CD4-positive, alpha-beta T cell treated with Interleukin-15 for 1 hour (primary cell): ENCODE measurements at regions not wholly inside any gene's neighbourhood (a gene's known extent, or its start where the extent isn't known, plus 50 kb on each side); places are given as distances from the start of the nearest gene placed in this dataset.
"Not testable (repeated sequence)": the region's sequence is repeated elsewhere in the genome, so short reads cannot be mapped to it uniquely, and the experiment has no call there.

ENCODE experiments used
- DNase-seq: peaks from one replicate; pipeline ENCODE4 v3.0.0-alpha.2; 2020

DNA sequence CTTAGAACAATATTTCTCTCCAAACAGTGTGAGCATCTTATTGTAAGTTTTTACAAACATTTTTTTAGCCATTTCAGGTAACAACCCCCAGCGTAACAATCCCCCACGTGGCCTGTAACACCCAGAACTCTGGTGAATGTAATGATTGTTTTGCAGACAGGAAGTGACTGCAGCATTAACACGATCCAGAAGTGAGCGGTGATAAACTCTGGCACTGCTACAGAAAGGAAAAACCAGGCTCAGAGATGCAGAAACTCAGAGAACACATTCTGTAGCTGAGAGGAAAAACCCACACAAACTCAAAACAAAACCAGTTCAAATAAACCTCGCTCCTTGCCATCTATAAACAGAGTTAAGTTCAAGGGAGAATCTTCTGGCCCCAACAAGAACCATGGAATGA lies 285.7 kb downstream of the FGFR2 start:
- DNase-seq, result no peak

DNA sequence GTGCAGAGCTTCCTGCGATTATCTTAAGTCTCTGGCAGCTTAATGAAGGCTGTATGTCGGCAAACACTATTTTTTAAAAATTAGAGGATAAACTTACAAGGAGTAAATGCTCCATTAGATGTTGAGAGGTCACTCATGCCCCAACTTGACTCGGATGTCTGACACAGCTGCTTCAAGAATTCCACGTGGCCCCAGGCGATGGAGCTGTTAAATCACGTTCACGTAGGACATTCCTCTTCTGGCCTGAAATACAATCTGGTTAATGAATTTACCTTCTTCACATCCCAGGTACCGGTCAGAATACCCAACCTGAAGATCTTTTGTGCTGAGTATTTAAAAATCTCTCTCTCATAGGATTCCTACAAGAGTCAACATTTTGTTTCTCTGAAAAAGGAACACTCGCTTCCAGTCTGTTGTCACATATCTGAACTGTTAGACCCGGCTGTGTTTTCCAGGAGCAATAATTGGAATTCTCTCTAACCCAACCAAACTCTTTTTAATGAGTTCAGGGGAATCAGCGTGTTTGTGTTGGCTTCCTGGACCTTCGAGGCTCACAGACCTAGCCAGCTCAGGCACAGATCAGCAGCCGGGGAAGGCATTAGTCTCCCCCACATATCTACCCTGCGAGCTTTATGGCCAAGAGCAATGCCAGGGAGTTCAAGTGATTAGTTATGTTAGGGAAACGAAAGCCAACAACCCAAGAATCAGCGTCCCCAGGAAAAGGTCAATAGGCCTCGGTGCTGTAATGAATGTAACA lies 284.9 kb downstream of the FGFR2 start:
- no peak for DNase-seq

DNA sequence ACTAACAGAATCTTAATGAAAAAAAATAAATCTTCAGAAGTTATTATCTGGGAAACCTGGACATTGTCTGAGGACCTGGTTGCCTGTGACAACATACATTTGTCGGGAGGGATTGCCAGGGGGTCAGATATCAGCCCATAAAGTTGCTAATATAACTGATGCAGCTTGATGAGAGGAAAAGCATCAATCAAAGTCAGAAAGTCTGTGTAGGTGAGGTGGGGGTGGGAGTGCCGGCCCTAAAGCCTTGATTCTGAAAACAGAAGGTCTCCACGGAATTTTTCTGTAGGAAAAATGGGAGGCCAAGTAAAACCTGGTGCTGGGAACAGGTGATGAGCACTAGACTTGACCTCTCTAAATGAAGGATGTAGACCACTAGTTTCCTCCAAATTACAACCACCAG lies 281.8 kb downstream of the FGFR2 start:
- DNase-seq, result no peak

DNA sequence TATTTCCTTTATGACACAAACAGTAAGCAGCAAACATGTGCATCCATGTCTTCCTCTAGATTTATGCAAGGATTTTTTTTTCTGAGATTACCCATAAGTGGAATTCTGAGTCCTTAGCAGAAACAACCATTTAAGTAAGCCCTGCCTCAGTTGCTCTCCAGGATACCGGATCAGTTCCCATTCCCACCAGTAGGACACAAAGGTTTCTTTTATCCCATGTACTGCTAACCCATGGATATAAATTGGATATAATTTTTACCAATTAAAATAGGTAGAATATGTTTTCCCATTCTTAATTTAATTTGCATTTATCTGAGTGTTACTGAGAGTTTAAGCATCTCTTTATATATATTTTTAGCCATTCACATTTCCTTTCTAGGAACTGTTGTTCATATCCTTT lies 280.9 kb downstream of the FGFR2 start:
- no peak for DNase-seq

DNA sequence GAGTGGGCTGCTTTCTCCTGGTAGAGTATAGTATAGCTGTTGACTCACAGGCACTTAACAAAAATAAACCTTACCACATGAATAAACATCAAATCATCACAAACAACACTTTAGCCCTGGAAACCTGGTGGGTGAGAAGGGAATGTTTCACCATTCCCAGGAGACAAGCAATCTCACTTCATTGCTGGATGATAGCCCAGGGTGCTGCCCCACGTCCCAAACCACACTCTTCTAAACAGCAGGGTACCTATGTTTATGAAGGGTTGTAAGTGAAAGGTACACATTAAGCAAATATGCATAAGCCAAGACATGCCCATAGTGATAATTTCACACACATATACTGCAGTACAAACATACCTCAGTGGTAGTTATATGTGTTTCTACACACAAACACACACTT lies 276.2 kb downstream of the FGFR2 start:
- no peak for DNase-seq

DNA sequence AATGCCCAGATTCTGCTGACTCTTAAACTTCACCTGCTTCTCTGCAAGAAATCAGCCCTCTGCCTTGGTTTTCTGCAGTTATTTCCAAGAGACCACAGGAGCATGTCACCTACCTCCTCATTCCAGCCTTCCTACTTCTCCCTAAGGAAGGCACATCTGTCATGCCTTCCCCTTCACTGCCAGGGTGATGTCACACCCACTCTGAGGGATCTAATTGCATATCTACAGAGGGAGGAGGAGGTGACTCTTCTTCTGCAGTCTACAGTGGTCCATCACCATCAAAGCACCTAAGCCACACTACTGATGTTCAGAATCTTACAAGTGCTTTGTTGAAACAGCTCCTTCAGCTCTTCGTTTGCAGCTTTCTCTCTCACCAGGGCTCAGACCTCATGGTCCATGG lies 275.5 kb downstream of the FGFR2 start:
- no peak for DNase-seq

DNA sequence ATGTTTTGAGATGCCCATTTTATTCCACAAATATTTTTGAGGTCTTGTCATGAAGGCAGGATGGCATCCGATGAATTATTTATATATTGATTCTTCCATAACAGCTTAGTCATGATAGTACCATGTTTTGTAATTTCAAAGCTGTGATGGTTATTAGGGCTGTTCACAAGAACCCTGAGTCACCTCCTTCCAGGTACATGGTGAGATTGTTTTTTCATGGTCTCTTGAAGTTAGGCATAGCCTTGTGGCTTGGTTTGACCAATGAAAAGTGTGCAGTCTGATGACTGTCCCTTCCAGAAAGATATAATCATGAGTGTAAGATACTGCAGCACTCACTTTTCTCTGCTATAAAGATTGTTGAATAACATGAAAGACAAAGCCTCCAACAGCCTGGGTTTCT lies 274.8 kb downstream of the FGFR2 start:
- DNase-seq, result no peak

DNA sequence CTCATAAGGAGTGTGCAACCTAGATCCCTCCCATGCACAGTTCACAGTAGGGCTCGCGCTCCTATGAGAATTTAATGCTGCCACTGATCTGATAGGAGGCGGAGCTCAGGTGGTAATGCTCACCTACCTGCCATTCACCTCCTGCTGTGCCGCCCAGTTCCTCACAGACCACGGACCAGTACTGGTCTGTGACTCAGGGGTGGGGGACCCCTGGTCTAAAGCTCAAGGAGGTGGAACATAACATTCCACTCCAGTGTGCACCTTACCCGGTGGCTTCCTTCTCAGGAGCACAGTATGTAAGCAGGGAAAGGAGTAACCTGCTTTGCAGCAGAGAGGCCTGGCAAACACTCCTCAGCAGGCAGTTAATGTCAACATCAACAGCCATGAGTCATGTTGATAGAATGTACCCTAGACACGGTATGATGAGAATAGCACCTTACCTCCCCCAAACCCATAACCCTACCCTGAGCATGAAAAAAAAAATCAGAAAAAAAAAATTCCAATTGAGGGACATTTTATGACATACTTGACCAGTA lies 273.5 kb downstream of the FGFR2 start:
- DNase-seq, result no peak

DNA sequence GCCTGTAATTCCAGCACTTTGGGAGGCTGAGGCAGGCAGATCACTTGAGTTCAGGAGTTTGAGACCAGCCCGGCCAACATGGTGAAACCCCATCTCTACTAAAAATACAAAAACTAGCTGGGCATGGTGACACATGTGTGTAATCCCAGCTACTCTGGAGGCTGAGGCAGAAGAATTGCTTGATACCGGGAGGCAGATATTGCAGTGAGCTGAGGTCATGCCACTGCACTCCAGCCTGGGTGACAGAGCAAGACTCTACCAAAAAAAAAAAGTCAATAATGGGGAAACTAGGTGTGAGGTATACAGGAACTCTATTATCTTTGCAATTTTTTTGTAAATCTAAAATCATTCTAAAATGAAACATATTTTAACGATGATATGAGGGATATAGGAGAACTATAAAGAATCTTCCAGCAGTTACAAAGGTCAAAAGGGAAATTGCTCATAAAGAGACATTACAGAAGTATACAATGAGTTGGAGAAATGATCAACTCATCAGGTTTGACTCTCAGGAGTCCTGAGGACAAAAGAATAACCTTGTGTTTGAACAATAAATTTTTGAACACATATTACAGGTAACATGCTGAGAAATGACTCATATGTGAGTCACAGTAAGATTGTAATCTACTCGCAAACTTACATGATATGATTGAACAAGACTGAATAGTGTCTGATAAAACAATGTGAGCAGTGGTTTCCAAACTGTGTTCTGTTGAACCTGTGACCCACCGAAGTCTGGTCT lies 272.6 kb downstream of the FGFR2 start:
- no peak for DNase-seq

DNA sequence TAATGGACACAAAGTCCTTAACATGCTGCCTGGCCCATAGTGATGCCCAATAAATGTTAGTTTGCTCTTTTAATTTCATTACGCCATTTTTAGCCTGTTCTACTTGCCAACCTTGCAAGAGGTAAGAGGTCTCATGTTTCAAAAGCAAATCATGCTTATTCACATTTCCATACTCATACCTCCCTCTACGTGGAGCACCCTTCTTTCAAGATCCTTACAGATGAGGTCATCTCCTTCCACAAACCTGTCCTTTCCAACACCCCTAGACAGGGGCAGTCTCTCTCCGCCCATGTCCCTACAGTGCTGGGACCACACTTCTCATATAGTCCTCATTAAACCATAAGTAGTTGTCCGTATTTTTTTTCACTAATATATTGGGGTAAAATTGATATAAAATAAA lies 271.3 kb downstream of the FGFR2 start:
- DNase-seq, result no peak

DNA sequence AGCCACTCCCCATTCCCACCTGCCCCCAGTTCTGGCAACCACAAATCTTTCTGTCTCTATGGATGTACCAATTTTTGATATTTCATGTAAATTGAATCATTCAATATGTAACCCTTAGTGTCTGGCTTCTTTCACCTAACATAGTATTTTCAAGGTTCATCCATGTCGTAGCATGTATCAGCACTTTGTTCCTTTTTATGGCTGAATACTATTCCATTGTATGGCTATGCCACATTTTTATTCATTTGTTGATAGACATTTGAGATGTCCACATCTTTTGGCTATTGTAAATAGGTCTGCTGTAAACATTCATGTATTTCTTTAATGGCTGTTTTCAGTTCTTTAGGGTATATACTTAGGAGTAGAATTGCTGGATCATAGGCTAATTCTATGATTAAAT lies 270.5 kb downstream of the FGFR2 start:
- no peak for DNase-seq

DNA sequence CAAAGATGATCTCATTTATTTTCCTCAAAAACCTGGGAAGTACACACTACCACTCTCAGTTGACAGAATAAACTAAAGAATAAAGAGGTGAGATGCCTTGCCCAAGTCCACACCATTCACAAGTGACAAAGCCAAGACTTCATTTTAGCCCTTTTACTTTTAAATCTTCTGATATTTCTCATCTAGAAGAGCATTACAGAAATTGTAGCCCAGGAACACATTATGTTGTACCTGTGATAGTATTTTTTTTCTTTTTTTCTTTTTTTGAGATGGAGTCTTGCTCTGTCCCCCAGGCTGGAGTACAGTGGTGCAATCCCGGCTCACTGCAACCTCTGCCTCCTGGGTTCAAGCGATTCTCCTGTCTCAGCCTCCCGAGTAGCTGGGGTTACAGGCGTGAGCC lies 268.6 kb downstream of the FGFR2 start:
- DNase-seq, result not testable (repeated sequence)

DNA sequence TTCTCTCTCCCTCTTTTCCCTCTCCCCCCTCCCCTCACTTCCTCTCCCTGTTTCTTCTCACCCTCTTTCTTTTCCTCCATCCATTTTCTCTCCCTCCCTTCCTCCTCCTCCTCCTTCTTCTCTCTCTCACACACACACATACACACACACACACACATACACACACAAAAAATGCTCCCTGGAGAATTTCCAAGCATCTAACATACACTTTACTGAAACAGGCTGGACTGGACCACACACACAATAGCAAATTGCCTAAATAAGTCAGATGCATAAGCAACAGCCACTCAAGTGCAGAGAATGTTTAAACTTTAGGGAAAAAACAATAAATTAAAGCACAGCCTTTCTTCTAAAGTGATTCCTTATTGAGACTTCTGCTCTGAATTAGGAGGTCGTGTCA lies 267.7 kb downstream of the FGFR2 start:
- no peak for DNase-seq

DNA sequence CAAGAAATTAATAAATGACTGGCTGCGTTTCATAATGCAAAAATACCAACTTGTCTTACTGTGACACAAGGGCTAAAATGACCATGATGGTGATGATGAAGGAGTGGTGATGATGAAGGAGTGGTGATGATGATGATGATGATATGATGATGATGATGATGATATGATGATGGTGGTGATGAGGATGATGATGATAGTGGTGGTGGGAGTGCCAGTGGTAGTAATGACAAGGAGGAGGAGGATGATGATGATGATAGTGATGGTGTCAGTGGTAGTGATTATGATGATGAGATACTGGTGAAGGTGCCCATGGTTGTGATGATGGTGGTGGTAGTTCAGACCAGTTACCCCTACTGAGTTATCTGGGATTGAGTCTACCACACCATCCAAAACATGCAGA lies 265.9 kb downstream of the FGFR2 start:
- no peak for DNase-seq

DNA sequence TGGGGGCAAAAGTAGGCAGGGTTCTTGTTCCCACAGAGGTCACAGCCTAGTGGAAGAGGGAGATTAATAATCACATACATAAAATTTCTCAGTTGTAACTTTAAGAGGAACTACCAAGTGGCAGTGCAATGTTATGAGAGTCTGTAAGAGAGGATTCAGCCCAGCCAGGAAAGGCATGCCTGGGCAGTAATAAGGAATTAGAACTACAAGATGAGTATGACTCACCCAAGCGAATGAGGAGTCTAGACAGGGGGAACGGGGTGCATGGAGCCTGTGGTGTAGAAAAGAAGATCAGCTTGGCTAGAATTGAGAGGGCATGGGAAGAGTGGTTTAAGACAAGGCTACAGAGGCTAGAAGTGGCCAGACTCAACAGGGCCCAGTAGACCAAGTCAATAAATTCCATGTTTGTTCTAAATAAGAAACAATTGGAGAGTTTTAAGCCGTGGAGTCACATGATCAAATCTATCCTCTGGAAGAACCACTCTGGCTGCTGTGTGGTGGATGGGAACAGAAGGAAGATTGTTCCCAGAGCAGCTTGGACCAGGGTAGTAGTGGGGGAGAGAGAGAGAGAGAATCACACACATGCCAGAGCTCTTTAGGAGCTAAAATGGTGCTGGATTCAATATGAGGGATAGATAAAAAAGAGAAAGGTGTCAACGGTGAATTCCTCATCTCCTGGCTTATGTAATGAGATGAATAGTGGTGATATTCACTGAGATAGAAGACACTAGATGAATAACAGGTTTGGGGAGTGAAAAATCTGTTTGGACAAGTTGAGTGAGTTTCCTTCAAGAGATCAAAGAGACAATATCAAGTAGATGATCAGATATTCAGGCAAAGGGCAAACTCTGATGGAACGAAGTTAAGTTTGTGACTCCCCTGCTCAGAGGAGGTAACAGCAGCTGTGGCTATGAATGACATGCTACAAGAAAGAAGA lies 265.1 kb downstream of the FGFR2 start:
- no peak for DNase-seq

DNA sequence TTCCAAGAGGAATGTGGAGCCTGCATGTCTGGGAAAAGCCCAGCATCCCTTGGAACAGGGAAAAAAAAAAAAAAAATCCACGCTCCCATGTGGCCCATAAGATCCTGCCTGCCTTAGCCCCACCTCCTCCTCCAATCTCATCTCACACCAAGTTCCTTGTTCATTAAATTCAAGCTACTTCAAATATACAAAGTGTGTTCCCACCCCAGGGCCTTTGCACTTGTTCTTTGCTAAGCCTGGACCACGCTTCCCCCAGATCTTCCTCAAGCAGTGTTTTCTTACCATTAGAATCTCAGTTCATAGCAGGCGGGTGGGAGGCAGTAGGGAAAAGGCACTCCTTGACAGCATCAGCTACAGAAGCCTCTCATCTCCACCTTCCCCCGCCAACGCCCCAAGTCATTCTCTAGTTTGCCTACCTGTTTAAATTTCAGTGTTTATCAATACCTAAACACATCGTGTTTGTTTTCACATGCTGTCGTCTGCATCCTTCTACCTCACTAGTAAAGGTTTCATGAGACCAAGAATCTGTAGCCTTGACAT lies 262.8 kb downstream of the FGFR2 start:
- no peak for DNase-seq

DNA sequence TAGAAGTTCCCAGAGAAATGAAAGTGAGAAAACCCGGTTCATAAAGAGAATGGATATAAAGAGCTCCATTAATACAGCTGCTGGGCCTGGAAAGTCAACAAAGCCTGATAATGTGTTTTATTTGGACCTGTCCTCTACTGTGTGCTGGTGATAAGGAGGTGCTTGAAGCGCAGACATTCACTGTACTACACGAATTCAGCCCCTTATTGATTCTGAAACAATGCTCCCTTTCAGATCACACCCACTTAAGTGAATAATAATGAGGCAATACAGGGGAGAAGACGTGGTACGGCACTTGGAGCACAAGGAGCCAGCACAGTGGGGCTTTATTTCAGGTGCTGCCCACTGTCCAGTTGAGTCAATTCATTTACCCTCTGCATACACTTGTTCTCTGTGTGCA lies 260.8 kb downstream of the FGFR2 start:
- DNase-seq, result no peak

DNA sequence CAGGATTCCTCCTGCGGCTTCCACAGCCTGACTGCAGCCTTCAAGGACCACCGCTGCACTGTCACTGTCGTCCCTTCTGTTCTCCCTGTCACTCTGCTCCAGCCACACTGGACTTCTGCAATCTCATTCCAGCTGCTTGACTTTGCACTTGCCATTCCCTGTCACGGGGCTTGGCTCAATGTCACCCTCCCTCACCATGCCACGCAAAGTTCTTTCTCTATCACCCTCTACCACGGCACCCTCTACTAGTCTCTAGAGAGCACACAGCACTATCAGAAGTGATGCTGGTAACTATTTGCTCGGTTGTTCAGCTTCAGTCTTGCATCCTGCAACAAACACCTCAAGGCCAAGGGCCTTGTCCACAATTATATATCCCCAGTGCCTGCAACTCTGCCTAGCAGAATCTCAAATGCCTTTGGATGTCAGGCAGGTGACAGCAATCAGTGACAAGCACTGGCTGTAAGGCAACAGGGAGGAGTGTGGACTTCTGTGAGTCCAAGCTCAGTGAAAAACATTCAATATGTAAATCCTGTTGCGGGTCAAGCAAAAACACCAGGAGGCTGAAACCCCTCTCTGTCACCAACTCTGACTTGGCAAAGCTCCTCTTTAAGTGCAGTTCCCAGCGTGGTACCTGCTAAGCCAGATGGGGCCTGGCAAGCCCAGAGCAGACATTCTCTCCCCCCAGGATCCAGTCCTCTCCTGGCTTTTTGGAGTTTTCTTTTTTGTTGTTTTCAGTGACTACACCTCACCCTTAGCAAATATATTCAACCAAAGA lies 259.9 kb downstream of the FGFR2 start:
- DNase-seq, result no peak

DNA sequence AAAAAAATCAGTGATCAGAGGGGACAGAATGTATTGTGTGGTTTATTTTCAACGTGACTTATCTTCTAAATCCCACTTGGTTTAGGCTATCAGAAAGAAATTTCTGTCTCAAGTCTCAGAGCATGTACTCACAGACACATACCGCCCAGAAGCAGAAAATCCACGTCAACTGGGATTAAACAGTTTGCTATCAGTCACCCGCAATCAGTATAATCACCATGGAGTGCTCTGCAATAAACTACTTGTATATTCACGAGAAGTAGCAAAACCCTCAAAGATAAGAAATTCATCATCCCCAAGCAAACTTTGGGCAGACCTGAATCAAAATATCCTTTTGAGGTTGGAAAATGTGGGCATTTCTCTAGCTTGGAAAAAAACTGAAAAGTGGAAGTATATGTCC lies 259.1 kb downstream of the FGFR2 start:
- no peak for DNase-seq

DNA sequence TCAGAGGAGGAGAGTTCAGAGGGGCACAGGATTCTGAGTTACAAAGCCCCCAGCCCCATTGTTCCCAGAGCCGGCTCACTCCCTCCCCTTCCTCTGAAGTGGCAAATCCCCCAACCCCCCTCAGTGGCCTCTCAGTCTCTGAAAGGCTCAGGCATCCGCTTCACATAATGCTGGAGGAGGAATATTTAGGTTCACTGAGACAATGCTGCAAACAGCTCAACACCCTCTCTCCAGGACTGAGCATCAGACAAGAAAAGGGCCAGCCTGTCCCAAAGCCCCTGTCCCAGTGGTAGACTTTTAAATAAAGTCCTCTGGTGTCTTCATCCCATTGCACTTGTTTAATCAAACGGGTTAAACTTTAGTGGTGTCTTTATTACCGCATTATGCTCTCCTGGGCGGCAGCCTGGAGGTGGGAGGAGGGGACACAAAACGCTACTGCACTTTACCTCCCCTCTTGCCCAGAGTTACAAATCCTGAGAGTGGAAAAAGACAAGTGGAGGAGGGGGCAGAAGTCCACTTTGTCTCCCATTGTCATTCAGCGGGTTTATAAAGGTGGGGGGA lies 257.9 kb downstream of the FGFR2 start:
- no peak for DNase-seq

DNA sequence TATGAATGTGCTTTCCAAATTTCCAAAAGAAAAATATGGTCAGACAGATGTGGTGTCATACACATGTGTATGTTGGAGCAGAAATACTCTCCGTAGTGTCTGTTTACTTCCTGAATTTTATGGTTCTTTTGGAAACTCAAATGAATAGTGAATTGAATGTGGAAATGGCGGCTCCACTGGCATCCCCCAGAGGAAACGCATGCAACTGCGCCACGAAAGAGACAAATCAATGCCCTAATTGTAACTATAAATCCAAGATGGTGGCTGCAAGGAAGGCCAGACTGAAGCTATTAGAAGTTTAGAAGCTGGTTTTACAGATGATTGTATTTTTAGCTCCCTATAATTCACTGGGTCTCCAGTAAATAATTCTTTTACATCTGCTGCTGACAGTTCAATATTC lies 246.7 kb downstream of the FGFR2 start:
- no peak for DNase-seq
